ENCODE measurements at regions not wholly inside any gene's neighbourhood (a gene's known extent, or its start where the extent isn't known, plus 50 kb on each side); places are given as distances from the start of the nearest gene placed in this dataset.
A peak's percentile ranks its signal among the peaks of the same experiment; 100 is the strongest.

DNA sequence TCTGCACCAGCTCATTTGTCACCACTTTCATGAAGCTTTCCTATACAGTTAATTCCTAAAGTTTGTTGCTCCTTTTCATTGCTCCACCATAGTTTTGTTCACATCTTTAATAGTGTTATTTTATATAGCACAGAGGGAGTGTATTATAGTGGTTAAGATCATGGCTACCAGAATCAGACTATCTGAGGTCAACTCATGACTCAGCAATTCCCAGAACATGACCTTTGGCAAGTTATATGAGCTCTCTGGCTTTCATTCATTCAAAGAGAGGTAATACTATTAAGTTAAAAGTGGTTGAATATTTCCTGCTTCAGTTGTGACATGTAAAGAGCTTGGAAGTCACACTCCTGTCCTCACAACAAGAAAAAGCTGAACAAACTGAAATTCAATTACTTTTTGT, 1073.5 kb downstream of the NAALADL2 start:
- peak; percentile 13 to 16 for DNase-seq (ENCODE audit: low read depth in 2 of 2)
- H3K4me3 ChIP-seq (replicated peaks in 1 of 2; ENCODE audit: low read depth in 2 of 2, low read length in 2 of 2) = no peak overlapping the region
- no peak for TF ChIP-seq CTCF (IDR thresholded peaks at IDR 0.05; ENCODE audit: low read depth, low read length)

DNA sequence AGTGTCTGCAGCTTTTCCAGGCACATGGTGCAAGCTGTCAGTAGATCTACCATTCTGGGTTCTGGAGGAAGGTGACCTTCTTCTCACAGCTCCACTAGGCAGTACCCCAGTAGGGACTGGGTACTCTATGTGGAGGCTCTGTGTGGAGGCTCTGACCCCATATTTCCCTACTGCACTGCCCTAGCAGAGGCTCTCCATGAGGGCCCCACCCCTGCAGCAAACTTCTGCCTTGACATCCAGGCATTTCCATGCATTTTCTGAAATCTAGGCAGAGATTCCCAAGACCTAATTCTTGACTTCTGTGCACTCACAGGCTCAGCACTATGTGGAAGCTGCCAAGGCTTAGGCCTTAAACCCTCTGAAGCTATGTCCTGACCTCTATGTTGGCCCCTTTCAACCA, 1060.0 kb downstream of the NAALADL2 start:
- no peak for DNase-seq (ENCODE audit: low read depth in 2 of 2)
- no peak for TF ChIP-seq CTCF (IDR thresholded peaks at IDR 0.05; ENCODE audit: low read depth, low read length)
- no peak overlapping the region for H3K4me3 ChIP-seq (replicated peaks in 1 of 2; ENCODE audit: low read depth in 2 of 2, low read length in 2 of 2)

- no peak for DNase-seq (ENCODE audit: low read depth in 2 of 2)
- no peak overlapping the region for H3K4me3 ChIP-seq (replicated peaks in 1 of 2; ENCODE audit: low read depth in 2 of 2, low read length in 2 of 2)
- TF ChIP-seq CTCF (IDR thresholded peaks at IDR 0.05; ENCODE audit: low read depth, low read length) = no peak
These were observed 1057.2 kb downstream of the NAALADL2 start for GRCh38 chr3:175916191-175916934.

DNA sequence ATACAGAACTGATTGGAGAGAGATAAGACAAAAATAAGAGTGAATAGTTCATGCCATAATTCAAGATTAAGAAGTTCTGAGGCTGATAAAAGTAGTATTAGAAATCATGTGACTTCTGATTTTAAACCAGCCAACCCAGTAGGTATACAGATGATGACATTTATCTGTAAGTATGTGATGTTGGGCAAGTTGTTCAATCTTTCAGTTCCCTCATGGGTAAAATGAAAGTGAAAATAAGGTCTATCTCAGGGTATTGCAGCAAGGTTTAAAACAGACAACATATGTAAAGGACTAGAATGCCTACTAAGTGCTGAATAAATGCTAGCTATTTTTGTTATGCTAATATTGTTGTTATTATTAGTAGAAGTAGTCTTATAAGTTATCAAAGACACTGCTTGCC, 1055.7 kb downstream of the NAALADL2 start:
- DNase-seq (ENCODE audit: low read depth in 2 of 2) = peak in 1 of 2 donors; percentile 14
- no peak overlapping the region for H3K4me3 ChIP-seq (replicated peaks in 1 of 2; ENCODE audit: low read depth in 2 of 2, low read length in 2 of 2)
- no peak for TF ChIP-seq CTCF (IDR thresholded peaks at IDR 0.05; ENCODE audit: low read depth, low read length)

- DNase-seq (ENCODE audit: low read depth in 2 of 2) = peak in 1 of 2 donors; percentile 3
- H3K4me3 ChIP-seq (replicated peaks in 1 of 2; ENCODE audit: low read depth in 2 of 2, low read length in 2 of 2) = no peak overlapping the region
- TF ChIP-seq CTCF (IDR thresholded peaks at IDR 0.05; ENCODE audit: low read depth, low read length) = no peak
These were observed 1054.2 kb downstream of the NAALADL2 start for GRCh38 chr3:175913286-175913685.

DNA sequence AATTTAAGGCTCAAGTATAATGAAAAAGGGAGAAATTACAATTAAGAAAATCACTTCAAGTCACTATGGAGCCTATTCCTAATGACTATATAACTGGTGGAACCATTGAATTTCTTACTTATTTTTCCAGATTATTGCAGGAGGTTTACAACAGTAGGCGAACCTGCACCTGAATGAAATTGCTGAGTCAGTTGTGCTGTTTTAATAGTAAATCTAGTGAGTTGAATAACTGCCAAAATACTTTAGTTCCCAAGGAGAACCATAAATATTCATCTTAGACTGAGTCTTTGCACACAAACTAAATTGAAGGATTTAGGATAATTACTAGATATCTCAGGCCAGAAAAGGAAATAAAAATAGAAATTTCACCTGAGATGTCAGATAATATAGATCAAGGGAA, 1052.8 kb downstream of the NAALADL2 start:
- no peak for DNase-seq (ENCODE audit: low read depth in 2 of 2)
- H3K4me3 ChIP-seq (replicated peaks in 1 of 2; ENCODE audit: low read depth in 2 of 2, low read length in 2 of 2) = no peak overlapping the region
- TF ChIP-seq CTCF (IDR thresholded peaks at IDR 0.05; ENCODE audit: low read depth, low read length) = no peak

GRCh38 chr3:175902226-175902625, 1043.1 kb downstream of the NAALADL2 start:
- DNase-seq (ENCODE audit: low read depth in 2 of 2) = no peak
- H3K4me3 ChIP-seq (replicated peaks in 1 of 2; ENCODE audit: low read depth in 2 of 2, low read length in 2 of 2) = no peak overlapping the region
- no peak for TF ChIP-seq CTCF (IDR thresholded peaks at IDR 0.05; ENCODE audit: low read depth, low read length)

Measured in cardiac fibroblast (primary cell).